ENCODE measurements at regions not wholly inside any gene's neighbourhood (a gene's known extent, or its start where the extent isn't known, plus 50 kb on each side); places are given as distances from the start of the nearest gene placed in this dataset.

GRCh38 chr4:174096999-174097398 lies 186.5 kb downstream of the FBXO8 start:
- no peak for DNase-seq
- Histone ChIP-seq H3K4me3 (no peak overlapping the region), H3K27ac (no peak overlapping the region), H3K27me3 (no peaks in the 10 kb centered on the region), H3K9me3 (no peaks in the 10 kb centered on the region), H3K4me1 (ENCODE audit: insufficient read depth) (no peaks in the 10 kb centered on the region), H3K36me3 (no peaks in the 10 kb centered on the region)
- WGBS, 3 donors: 85 to 100% (median 95%) methylated on average over 1 of the region's 1 CpG
- intact Hi-C loops (cut with DNase I): no loop called here
- TF ChIP-seq POLR2A (IDR thresholded peaks at IDR 0.05): no peak
- no peak for TF ChIP-seq CTCF (IDR thresholded peaks at IDR 0.05)
- no peak for TF ChIP-seq EP300 (IDR thresholded peaks at IDR 0.05)

GRCh38 chr4:174096456-174096855 lies 187.0 kb downstream of the FBXO8 start:
- 54 to 72% (median 63%) methylated on average over 2 of the region's 2 CpGs for WGBS, 3 donors
- Histone ChIP-seq H3K36me3 (no peaks in the 10 kb centered on the region), H3K4me3 (no peak overlapping the region), H3K4me1 (ENCODE audit: insufficient read depth) (no peaks in the 10 kb centered on the region), H3K27me3 (no peaks in the 10 kb centered on the region), H3K9me3 (no peaks in the 10 kb centered on the region), H3K27ac (no peak overlapping the region)
- intact Hi-C loops (cut with DNase I): no loop called here
- no peak for DNase-seq
- TF ChIP-seq CTCF (IDR thresholded peaks at IDR 0.05) (no peak), EP300 (IDR thresholded peaks at IDR 0.05) (no peak), POLR2A (IDR thresholded peaks at IDR 0.05) (no peak)

- 64 to 83% (median 77%) methylated on average over 2 of the region's 2 CpGs for WGBS, 3 donors
- DNase-seq: no peak
- no peaks in the 10 kb centered on the region for H3K4me1 ChIP-seq (ENCODE audit: insufficient read depth)
- TF ChIP-seq POLR2A (IDR thresholded peaks at IDR 0.05) (no peak), EP300 (IDR thresholded peaks at IDR 0.05) (no peak), CTCF (IDR thresholded peaks at IDR 0.05) (no peak)
- no peak overlapping the region for H3K27ac ChIP-seq
- no peaks in the 10 kb centered on the region for H3K36me3 ChIP-seq
- intact Hi-C loops (cut with DNase I): no loop called here
- no peaks in the 10 kb centered on the region for H3K9me3 ChIP-seq
- no peaks in the 10 kb centered on the region for H3K27me3 ChIP-seq
- no peak overlapping the region for H3K4me3 ChIP-seq
Observed at GRCh38 chr4:174091130-174091529, 192.3 kb downstream of the FBXO8 start.

GRCh38 chr4:174089711-174090110 lies 193.8 kb downstream of the FBXO8 start:
- no peaks in the 10 kb centered on the region for H3K4me1 ChIP-seq (ENCODE audit: insufficient read depth)
- intact Hi-C loops (cut with DNase I): no loop called here
- H3K27me3 ChIP-seq: no peaks in the 10 kb centered on the region
- no peak overlapping the region for H3K27ac ChIP-seq
- no peak for DNase-seq
- WGBS, 3 donors: 70 to 92% (median 89%) methylated on average over 4 of the region's 4 CpGs
- H3K9me3 ChIP-seq: no peaks in the 10 kb centered on the region
- TF ChIP-seq POLR2A (IDR thresholded peaks at IDR 0.05): no peak
- TF ChIP-seq EP300 (IDR thresholded peaks at IDR 0.05): no peak
- no peak for TF ChIP-seq CTCF (IDR thresholded peaks at IDR 0.05)
- H3K36me3 ChIP-seq: no peaks in the 10 kb centered on the region
- no peak overlapping the region for H3K4me3 ChIP-seq

- Histone ChIP-seq H3K9me3 (no peaks in the 10 kb centered on the region), H3K27me3 (no peaks in the 10 kb centered on the region), H3K36me3 (no peaks in the 10 kb centered on the region), H3K4me1 (ENCODE audit: insufficient read depth) (no peaks in the 10 kb centered on the region), H3K4me3 (no peak overlapping the region), H3K27ac (no peak overlapping the region)
- intact Hi-C loops (cut with DNase I): no loop called here
- no peak for DNase-seq
- 75 to 88% (median 83%) methylated on average over 3 of the region's 3 CpGs for WGBS, 3 donors
- no peak for TF ChIP-seq POLR2A (IDR thresholded peaks at IDR 0.05)
- no peak for TF ChIP-seq EP300 (IDR thresholded peaks at IDR 0.05)
- TF ChIP-seq CTCF (IDR thresholded peaks at IDR 0.05): no peak
Observed at GRCh38 chr4:174088795-174089194, 194.7 kb downstream of the FBXO8 start.
